Heart left ventricle (tissue), 13 donors: ENCODE measurements at regions not wholly inside any gene's neighbourhood (a gene's known extent, or its start where the extent isn't known, plus 50 kb on each side); places are given as distances from the start of the nearest gene placed in this dataset.

Experiments used
- POLR2A ChIP-seq, 2 donors: fragments of 450-650 bp; IDR thresholded peaks; one replicate each; pipeline ENCODE4 v1.6.1; 2017; ENCODE audit warnings: antibody characterized with exemption in 2 of 2, mild to moderate bottlenecking in 2 of 2, moderate library complexity in 2 of 2
- TF ChIP-seq, protein P1 (sequence below), 12 donors: fragments of 200-600 bp; sonication (generic) in 4 of 12; IDR thresholded peaks; one replicate each; pipeline versions ENCODE4 v1.5.0 to v1.8.0; 2018 to 2022; ENCODE audit warnings: antibody characterized with exemption in 12 of 12, mild to moderate bottlenecking in 5 of 12
- donor health status: ischemic (EF 13 %, LVEDD 7.1; RV severe dilation, severe dysfunction).
- donor health status: DM: no; HTN: yes; CAD: no.
- donor health status: DM: no; HTN: no; CAD: no.
- donor health status: ischemic (EF 25% LVEDD 6.9; RV normal size, moderate dysfunction).
- donor health status: ischemic (EF 25% LVEDD 5.7; RV mildly dilated, moderate dysfunction).
- donor health status: ischemic (EF 35%, LVEDD 5.7; RV mildly dilated, moderate dysfunction).
- donor health status: nonischemic (EF 11% LVEDD 7.7; RV severe dilation, severe dysfunction).
- donor health status: DM: yes; HTN: yes; CAD: no.
- donor health status: PGD.
- donor health status: ischemic (EF 29% LVEDD 5.4; RV normal size, mild dysfunction).
- donor health status: nonischemic (EF 23%, LVEDD 6.1; RV moderate dilation, normal function).

DNA sequence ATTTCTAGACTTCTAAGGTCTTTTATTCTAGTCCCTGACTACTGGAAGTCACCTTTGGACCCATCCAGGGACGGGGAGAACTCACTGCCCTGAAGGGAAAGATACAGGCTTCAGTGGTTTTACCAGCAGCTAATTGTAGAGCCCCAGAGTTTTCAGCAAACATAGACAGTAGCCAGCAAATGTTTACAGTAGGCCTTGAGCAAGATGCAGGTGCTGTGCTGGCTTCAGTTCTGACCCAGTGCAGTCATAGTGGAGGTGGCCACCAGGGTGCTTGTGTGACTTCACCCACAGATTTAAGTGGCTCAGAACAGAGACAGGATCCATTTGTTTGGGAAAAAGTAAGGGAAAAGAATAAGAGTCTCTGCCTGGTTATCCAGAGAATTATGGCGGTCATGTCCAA is 384.4 kb upstream of the AR start:
- TF ChIP-seq, protein P1, sequence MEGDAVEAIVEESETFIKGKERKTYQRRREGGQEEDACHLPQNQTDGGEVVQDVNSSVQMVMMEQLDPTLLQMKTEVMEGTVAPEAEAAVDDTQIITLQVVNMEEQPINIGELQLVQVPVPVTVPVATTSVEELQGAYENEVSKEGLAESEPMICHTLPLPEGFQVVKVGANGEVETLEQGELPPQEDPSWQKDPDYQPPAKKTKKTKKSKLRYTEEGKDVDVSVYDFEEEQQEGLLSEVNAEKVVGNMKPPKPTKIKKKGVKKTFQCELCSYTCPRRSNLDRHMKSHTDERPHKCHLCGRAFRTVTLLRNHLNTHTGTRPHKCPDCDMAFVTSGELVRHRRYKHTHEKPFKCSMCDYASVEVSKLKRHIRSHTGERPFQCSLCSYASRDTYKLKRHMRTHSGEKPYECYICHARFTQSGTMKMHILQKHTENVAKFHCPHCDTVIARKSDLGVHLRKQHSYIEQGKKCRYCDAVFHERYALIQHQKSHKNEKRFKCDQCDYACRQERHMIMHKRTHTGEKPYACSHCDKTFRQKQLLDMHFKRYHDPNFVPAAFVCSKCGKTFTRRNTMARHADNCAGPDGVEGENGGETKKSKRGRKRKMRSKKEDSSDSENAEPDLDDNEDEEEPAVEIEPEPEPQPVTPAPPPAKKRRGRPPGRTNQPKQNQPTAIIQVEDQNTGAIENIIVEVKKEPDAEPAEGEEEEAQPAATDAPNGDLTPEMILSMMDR (IDR thresholded peaks at IDR 0.05), result no peak
- no peak for TF ChIP-seq POLR2A (IDR thresholded peaks at IDR 0.05)
